LNCAP (cell line): ENCODE measurements at regions not wholly inside any gene's neighbourhood (a gene's known extent, or its start where the extent isn't known, plus 50 kb on each side); places are given as distances from the start of the nearest gene placed in this dataset.

Experiments used
- TF ChIP-seq, protein P1 (sequence below): fragments of 450-650 bp; IDR thresholded peaks from 2 replicates; pipeline ENCODE4 v1.5.1; 2017; ENCODE audit warnings: mild to moderate bottlenecking

DNA sequence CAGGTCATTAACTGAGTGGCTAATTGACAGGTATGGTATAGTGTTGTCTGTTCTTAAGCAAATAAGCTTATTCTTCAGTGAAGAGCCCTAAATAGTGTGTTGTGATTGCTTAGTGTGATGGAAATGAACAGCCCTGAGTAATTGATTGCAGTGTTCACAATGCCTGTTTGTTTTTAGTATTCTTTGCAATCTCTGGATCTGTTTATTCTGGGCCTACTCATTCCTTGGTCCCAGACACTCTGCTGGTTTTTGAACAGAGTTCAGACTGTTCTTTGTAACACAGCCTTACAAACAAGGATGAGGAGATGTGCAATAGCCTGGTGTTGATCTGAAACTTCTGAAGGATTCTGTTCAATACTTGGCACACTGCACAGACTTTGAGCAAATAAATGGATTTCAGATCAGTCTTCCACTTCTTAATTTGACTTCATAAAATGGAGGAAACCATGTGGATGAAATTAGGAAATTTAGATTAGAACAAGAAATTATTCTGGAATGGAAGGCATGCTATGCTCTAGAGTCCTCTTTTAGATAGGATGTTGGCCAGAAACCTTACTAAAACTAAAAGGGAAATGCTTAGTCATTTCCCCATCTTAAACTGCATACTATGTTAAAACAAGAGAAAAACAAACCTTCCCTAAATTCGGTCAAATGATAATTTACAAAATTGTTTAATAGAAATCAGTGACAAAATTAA lies 444.2 kb upstream of the SEMA3D start:
- TF ChIP-seq, protein P1, sequence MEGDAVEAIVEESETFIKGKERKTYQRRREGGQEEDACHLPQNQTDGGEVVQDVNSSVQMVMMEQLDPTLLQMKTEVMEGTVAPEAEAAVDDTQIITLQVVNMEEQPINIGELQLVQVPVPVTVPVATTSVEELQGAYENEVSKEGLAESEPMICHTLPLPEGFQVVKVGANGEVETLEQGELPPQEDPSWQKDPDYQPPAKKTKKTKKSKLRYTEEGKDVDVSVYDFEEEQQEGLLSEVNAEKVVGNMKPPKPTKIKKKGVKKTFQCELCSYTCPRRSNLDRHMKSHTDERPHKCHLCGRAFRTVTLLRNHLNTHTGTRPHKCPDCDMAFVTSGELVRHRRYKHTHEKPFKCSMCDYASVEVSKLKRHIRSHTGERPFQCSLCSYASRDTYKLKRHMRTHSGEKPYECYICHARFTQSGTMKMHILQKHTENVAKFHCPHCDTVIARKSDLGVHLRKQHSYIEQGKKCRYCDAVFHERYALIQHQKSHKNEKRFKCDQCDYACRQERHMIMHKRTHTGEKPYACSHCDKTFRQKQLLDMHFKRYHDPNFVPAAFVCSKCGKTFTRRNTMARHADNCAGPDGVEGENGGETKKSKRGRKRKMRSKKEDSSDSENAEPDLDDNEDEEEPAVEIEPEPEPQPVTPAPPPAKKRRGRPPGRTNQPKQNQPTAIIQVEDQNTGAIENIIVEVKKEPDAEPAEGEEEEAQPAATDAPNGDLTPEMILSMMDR = no peak

DNA sequence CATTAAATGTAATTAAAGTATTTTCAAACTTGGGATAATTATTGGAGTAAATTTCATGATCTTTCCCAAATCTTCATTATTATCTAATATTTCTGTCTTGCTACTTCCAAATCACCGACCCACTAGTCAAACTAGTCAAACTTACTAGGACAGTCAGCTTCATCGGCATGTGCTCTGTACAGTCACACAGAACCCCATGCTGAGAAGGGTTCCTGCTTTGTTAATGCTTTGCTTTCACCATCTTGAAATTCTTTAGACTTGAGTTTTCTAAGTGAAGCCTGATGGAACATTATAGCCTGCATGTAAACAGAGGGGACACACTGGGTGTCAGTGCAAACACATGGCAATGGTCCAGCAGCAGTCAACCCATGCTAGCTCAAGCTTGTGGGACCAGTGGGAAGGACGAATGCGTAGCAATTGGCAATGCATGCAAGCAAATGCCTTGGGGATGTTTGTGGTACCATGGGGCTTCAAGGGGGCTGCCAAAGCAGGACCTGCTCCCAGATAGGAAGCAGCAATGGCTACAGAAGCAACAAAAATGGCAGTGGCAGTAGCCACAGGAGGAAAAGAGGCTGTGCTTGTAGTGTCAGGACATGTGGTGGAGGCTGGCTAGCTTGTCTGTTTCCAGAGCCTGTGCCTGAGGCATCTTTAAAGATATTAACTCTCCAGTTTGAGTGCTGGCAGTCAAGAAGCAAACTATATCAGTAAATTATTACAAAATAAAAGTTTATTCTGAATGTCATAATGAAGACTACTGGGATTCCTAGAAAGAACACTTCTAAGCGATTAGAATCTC lies 441.1 kb upstream of the SEMA3D start:
- TF ChIP-seq, protein P1 = no peak

DNA sequence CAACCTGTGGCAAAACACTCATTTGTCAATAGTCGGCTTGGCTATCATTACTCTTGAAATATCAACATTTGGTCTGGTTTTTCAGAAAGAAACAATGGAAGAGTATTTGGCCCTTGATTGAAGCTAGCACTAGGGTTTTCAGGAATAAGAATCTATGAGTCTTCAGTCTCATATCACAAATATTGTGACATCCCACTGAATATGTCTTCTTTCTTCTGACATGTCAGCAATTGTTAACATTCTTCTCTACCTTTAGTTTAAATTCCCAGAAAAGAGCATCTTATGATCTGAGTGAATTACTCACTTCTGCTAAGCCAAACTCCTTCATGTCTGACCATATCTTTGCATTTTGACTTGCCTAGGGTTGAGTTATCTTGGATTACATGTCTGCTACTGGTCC lies 435.2 kb upstream of the SEMA3D start:
- TF ChIP-seq, protein P1 = no peak

DNA sequence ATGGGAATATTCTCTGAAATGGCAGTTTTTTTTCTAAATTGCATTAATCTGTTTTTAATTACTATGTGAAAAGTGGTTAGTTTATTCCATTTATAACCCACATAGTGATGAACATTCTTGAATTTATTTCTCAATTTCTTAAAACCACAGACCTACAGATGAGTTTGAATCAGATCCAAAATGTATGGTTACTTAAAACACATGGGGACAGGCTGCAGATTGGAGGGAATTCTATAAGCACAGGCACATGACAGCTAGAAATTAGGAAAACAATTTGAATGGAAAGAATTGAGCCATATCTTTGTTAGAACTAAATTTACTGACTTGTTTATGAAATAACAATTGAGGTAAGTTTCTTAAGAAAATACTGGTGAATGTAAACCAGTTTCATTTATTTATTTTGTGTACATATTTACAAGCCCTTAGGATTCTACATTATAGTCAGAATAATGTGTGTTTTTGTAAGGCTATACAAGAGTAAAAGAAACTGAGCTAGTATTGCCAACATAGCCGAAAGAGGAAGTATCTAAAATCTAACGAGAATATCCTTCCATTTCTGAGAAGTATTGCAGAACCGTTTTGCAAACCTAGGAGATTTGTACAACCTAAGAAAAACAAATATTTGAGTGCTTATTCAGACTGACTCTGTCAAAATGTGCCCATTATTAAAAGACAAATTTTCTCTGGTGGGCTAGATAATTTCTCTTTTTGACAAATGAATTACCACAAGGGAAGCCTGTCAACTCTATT lies 434.3 kb upstream of the SEMA3D start:
- TF ChIP-seq, protein P1 = no peak

DNA sequence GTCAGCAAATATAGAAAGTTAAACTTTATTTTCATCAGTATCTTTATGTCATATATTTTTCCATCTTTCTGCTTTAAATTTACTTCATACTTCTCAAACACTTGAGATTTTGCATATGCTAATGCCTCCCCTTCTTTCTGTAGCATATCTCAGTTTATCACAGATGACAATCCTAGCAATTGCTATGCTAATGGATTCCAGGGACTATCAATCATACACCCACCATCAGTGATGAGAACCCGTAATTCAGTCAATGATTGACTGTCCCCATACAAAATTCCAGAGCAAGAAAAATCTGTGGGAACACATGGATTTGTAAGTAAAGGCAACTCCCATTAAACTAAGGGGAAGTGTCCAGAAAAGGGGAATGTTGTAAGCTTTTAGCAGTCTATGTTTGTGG lies 432.4 kb upstream of the SEMA3D start:
- TF ChIP-seq, protein P1 = no peak

DNA sequence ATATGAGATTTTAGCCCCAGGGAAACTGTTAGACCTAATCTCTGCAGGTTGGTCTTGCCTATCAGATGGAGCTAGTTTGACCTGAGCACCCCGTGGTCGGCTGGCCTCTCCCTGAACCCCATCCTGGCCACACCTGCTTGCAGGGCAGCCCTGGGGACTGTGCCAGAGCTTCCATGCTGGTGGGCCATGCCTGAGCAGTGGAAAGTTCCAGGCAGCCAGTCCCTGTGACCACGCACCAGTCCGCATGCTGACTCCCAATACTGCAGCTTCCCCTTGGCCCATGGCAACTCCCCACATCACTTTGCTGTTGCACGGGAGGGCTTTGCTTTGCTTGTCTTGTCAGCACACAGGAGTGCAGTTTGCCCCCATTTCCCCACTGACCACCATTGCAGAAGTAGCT lies 427.8 kb upstream of the SEMA3D start:
- TF ChIP-seq, protein P1 = no peak

DNA sequence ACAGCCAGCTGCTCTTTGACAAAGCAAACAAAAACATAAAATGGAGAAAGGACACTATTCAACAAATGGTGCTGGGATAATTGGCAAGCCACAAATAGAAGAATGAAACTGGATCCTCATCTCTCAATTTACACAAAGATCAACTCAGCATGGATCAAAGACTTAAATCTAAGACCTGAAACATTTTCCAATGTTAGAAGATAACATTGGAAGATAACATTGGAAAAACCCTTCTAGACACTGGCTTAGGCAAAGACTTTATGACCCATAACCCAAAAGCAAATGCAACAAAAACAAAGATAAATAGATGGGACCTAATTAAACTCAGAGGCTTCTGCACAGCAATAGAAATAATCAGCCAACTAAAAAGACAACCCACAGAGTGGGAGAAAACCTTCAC lies 425.7 kb upstream of the SEMA3D start:
- TF ChIP-seq, protein P1 = no peak
